HL-60 (cell line): ENCODE measurements at regions not wholly inside any gene's neighbourhood (a gene's known extent, or its start where the extent isn't known, plus 50 kb on each side); places are given as distances from the start of the nearest gene placed in this dataset.

Experiments
- CTCF ChIP-seq: IDR thresholded peaks from one replicate; pipeline ENCODE4 v1.5.1; 2011; ENCODE audit warnings: low read length, control low read depth, inconsistent platforms; ENCODE audit not compliant: insufficient read depth
- GABPA ChIP-seq: IDR thresholded peaks from 2 replicates; pipeline ENCODE4 v1.6.1; 2012; ENCODE audit warnings: low read depth
- POLR2AphosphoS5 ChIP-seq: IDR thresholded peaks from 2 replicates; pipeline ENCODE4 v1.6.1; 2012; ENCODE audit warnings: low read depth
- REST ChIP-seq: IDR thresholded peaks from 2 replicates; pipeline ENCODE4 v1.6.1; 2012; ENCODE audit warnings: low read depth; ENCODE audit not compliant: insufficient replicate concordance
- SPI1 ChIP-seq: IDR thresholded peaks from 2 replicates; pipeline ENCODE4 v1.6.1; 2012; ENCODE audit warnings: low read depth, mild to moderate bottlenecking, borderline replicate concordance

DNA sequence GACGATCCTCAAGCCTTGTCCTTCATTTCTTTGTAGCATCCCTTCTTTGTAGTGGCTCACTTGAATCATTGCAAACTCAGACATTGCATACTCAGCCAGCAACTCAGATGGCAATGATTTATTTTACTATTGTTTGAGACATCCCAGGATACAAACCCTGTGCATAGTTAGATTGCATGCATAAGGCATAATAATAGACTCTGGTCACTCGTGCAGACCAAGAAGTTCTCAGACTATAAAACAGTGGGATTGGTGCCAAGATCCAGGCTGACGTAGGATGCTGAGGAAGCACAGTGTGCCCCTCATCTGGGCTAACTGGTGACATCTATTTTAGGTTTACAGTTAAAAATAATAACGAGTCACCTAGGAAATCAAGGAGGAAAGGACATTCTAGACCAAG is 142.3 kb downstream of the PMP22 start:
- TF ChIP-seq CTCF, result no peak
- no peak for TF ChIP-seq POLR2AphosphoS5
- TF ChIP-seq SPI1, result no peak
- TF ChIP-seq REST, result no peak
- no peak for TF ChIP-seq GABPA
